ENCODE measurements at regions not wholly inside any gene's neighbourhood (a gene's known extent, or its start where the extent isn't known, plus 50 kb on each side); places are given as distances from the start of the nearest gene placed in this dataset.

GRCh38 chr12:87930033-87930432 is 99.2 kb downstream of the C12orf50 start:
- DNase-seq = peak; percentile 23

DNA sequence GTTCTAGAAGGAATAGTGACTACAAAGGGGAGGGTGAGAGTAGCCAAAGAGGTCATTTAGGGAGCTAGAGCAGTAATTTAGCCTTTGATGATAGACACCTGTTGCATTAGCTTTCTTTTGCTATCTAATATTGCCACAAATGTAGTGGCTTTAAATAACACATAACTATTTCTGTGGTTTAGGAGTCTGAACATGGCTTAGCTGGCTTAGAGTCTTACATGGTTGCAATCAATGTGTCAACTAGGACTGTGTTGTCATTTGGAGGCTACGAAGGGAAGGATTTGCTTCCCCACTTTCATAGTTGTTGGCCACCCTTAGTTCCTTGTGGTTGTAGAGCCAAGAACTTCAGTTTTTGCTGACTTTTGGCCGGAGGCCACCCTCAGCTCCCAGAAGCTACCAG is 99.9 kb downstream of the C12orf50 start:
- no peak for DNase-seq

GRCh38 chr12:87928031-87928430 is 101.2 kb downstream of the C12orf50 start:
- no peak for DNase-seq

- peak; percentile 72 for DNase-seq
Measured at GRCh38 chr12:87925021-87925420, 104.2 kb downstream of the C12orf50 start.

DNA sequence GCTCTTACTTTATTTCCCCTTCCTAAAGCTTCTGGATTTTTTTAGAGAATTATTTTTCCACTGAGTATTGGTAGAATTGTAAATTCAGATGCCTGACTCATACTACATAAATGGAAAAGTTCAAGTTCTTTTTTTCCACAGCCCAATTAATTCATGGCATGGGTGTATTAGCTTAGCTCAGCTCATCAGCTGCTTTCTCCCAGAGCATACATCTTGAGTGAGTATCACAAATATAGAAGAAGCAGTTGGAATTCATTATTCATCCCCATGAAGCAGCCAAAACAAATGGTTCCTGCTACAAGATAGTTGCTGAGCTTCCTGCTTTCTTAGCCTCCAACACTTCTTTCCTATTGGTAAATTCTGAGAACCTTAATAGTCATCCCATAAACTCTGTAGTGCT is 105.1 kb downstream of the C12orf50 start:
- no peak for DNase-seq

DNA sequence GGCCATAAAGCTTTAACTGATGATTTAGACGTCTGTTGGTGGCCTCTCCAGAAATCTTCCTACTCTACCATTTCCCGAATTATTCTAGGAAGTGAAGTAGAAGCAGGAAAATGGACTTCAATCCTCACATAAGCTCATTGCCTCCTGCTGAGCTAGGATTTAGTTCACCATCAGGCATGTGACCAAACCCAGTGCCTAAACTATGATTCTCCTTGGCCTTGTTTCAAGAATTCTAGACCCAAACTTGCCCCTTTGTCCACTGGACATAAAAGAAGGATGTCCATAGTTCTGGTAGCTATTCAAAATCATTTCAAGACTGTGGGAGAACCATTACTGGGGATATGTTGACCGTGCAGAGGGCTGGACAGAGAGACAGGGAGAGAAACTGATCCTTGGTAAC is 105.8 kb downstream of the C12orf50 start:
- DNase-seq = no peak

GRCh38 chr12:87922736-87923135 is 106.5 kb downstream of the C12orf50 start:
- DNase-seq = no peak

GRCh38 chr12:87921621-87922020 is 107.6 kb downstream of the C12orf50 start:
- DNase-seq = no peak

DNA sequence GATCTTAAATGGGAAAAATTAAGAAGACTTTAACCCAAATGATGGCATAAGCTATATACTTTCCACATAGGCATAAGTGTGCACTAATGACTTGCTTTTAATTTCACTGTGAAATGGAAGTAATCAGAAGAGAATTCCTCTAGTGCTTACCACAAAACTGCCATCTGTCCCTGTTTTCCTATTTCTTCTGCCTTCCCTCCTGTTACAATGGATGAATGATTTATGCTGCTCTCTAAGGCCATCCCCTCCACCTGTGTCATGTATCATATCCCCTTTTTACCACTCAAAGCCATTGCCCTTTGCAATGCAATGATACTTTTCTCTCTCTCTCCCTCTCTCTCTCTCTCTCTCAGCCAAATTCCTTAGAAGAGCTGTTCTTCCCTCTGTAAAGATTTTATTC is 109.1 kb downstream of the C12orf50 start:
- DNase-seq = peak; percentile 90

GRCh38 chr12:87901457-87901856 is 127.7 kb downstream of the C12orf50 start:
- no peak for DNase-seq

DNA sequence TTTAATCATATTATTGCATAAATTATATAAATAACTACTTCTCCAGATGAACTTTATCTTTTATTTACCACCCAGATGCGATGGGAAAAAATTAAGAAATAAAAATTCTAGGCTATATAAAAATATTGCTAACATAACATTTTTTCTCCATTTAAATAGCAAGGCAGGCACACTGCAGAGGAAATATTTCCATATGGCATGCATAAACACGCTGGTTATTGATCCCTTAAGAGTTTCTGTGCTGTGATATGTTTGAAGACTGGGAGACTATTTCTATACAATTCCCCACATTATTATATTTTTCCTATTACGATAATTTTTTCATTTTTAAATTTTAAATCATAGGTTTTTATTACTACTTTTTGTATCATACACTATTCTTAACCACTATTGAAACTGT is 131.5 kb downstream of the C12orf50 start:
- no peak for DNase-seq

GRCh38 chr12:87883806-87884205 is 145.4 kb downstream of the C12orf50 start:
- no peak for DNase-seq

DNA sequence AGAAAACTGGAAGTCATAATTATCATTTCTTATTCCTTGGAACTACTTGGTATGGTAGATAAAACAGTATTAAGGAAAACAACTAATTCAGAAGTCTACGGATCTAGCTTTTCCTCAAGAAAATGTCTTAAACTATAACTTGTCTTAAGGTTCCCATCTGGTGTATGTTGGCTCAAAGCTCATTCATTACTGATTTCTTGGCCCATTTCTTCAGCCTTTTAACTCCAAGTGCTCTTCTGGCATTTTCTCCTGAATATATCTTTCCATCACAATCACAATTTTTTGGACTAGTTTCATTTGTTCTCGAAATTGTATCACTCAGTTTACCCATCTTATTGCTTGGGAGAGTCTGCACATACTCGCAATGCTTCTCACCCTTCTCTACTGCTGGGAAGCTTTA is 150.1 kb downstream of the C12orf50 start:
- DNase-seq = no peak

GRCh38 chr12:87870493-87871460 is 158.4 kb downstream of the C12orf50 start:
- DNase-seq = no peak

DNA sequence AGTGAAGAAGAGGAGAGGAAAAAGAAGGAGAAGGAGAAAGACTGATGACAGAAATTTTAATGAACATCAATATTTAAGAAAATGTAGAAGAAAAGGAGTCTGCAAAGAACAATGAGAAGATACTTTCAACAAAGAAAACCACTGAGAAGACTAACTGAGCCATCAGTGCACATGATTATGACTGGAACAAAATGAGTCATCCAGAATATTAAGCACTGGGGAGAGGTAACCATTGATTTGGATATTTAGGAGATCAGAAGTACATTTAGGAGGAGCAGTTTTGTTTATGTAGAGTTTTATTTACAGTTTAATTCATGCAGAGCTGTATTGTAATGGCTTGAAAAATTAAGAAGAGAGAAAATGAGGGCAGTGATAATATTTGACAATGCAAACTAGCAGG is 159.1 kb downstream of the C12orf50 start:
- DNase-seq = no peak

DNA sequence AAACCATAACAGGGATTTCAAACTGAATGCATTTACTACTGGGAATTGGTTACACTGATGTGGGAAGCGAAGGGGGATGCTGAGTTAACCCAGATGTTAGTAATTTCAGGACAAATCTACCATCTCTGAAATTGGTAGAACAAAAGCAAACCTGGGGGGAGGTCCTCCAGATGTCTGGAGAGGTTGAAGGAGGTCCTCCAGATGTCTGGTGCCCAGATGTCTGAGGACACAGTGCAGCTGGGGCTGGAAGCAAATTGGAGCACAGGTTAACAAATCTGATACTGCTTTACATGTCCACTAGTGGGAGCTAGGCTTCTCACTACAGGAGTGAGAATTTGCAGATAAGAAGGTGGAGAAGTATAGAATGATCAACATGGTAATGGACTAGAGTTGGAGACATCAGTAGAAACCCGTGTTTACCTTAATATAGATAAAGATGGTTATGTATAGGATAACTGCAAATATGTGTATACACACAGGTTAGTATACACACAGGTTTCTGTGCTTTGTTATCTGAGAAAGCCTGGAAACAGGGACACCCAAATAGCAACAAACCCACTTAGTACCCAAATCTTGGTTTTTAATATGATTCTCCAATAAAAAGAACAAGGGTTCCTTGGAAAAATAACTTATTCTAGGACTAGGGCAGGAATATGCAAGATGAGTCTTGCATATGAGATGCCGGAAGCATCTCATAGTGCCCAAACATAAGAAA is 162.5 kb downstream of the C12orf50 start:
- DNase-seq = no peak

- no peak for DNase-seq
Measured at GRCh38 chr12:87861791-87862190, 167.4 kb downstream of the C12orf50 start.

DNA sequence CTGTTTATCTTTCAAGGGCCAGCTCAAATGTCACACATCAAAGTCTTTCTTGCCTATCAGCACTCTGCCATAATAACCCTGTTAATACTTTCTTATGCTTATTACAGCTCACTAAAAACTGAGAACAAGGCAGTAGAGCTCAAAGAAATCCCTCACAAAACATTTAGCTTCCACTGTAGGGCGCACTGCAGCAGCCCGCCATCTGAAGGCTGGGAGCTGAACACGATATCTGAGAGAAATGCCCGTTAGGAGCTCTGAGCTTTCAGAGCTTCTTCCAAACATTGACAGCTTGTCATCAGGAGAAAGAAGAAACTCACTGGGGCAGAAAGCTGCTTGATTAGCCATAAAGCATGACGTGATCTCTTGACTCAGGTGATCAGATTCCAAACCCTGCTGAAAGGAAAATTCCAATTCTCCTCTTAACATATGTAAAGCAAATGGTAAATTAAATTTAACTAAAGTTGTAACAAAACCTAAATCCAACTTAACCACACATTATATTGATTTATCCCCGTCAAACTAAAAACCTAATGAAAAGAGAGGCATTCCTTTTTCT is 175.7 kb downstream of the C12orf50 start:
- DNase-seq = no peak

DNA sequence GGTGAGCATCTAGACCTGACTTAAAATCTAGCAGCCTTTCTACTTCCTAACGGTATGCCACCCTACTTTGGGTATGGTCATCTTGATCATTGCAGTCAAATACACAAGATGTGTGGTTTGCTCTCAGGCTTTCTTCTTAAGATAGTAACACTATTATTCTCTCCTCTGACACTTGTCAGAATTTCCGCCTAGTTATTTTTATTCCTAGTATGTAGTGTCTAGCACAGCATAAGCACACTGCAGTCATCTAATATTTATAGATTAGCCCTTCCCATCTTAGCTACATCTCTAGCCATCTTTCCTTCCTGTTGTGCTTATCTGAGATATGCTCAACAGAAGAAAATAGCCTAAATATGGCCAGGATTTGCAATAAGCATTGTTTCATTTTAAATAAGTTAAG is 180.1 kb downstream of the C12orf50 start:
- no peak for DNase-seq

- peak; percentile 75 for DNase-seq
Measured at GRCh38 chr12:87848248-87848868, 180.8 kb downstream of the C12orf50 start.

DNA sequence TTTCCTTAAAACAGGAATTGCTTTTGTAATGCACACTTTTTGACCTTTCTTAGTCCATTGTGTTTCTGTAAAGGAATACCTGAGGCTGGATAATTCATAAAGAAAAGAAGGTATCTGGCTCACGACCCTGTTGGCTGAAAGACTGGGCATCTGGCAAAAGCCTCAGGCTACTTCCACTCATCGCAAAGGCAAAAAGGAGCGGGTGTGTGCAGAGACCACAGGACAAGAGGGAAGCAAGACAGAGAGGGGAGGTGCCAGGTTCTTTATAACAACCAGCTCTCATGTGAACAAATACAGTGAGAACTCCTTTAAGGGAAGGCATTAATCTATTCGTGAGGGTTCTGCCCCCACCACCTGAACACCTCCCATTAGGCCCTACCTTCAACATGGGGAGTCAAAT is 182.1 kb downstream of the C12orf50 start:
- DNase-seq = no peak

DNA sequence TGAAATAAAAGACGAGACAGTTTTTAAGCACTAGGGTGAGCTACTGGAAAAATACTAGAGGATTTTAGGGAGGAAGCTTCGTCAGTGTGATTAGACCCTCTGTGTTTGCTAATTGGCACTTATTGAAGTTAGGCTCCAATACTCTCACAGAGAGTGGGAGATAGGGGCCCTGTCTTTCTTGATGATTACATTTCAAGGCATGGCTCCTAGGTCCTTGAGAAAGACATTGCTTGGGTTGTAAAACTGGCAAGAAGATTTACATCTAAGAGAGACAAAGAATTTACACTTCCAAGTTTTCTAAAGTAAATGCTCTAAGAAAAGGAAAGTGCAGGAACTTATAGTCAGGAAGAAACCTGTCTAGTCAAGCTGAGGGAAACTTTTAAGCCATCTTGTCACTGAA is 183.2 kb downstream of the C12orf50 start:
- no peak for DNase-seq

DNA sequence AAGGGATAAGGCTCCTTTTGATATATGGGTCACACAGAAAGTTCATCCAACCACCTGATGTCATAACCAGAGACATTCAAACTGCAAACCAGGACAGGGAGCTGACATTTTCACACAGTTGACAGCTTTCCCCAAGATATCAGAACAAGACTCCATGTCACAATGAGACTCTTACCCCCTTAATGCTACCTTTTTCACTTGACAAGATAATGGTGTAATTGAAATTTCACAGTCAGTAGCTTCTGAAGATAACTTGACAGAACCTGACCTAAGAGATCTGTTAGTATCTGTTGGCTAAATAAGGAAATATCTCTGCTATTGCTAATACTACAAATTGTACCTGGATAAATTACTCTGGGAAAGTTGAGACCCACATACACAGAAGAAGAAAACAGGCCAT is 187.3 kb downstream of the C12orf50 start:
- no peak for DNase-seq
